H9 (cell line): ENCODE measurements at regions not wholly inside any gene's neighbourhood (a gene's known extent, or its start where the extent isn't known, plus 50 kb on each side); places are given as distances from the start of the nearest gene placed in this dataset.

Experiments
- DNase-seq: peaks from one replicate; pipeline ENCODE4 v3.0.0-alpha.2; 2017
- H2AFZ ChIP-seq: one replicate; pipeline ENCODE4 v1.6.1; 2013; ENCODE audit warnings: mild to moderate bottlenecking, low read length, control low read depth, moderate library complexity
- H2AK5ac ChIP-seq: 2 replicates; pipeline ENCODE4 v1.6.1; 2013; ENCODE audit warnings: low read length, control low read depth, mixed read lengths; ENCODE audit not compliant: insufficient read length
- H2BK120ac ChIP-seq: one replicate; pipeline ENCODE4 v1.6.1; 2013; ENCODE audit warnings: low read depth, mild to moderate bottlenecking, low read length, control low read depth, inconsistent platforms; ENCODE audit not compliant: poor library complexity, severe bottlenecking
- H2BK12ac ChIP-seq: 2 replicates; pipeline ENCODE4 v1.6.1; 2013; ENCODE audit warnings: low read length, control low read depth, mixed read lengths, low read depth; ENCODE audit not compliant: insufficient read length
- H2BK15ac ChIP-seq: 2 replicates; pipeline ENCODE4 v1.6.1; 2013; ENCODE audit warnings: low read depth, low read length, control low read depth
- H2BK20ac ChIP-seq: one replicate; pipeline ENCODE4 v1.6.1; 2013; ENCODE audit warnings: low read depth, mild to moderate bottlenecking, low read length, control low read depth, inconsistent platforms; ENCODE audit not compliant: poor library complexity, severe bottlenecking
- H2BK5ac ChIP-seq: 2 replicates; pipeline ENCODE4 v1.6.1; 2013; ENCODE audit warnings: low read length, control low read depth, mixed read lengths; ENCODE audit not compliant: insufficient read length
- H3K14ac ChIP-seq: 2 replicates; pipeline ENCODE4 v1.6.1; 2013; ENCODE audit warnings: low read length, control low read depth; ENCODE audit not compliant: insufficient read depth
- H3K18ac ChIP-seq: 2 replicates; pipeline ENCODE4 v1.6.1; 2013; ENCODE audit warnings: low read depth, mild to moderate bottlenecking, mixed read lengths, low read length, control low read depth; ENCODE audit not compliant: insufficient read length
- H3K23ac ChIP-seq: 2 replicates; pipeline ENCODE4 v1.6.1; 2013; ENCODE audit warnings: low read length, control low read depth, mixed read lengths, low read depth; ENCODE audit not compliant: insufficient read length
- H3K23me2 ChIP-seq: 2 replicates; pipeline ENCODE4 v1.6.1; 2013; ENCODE audit warnings: low read depth, mild to moderate bottlenecking, mixed read lengths, low read length, control low read depth; ENCODE audit not compliant: insufficient read length, poor library complexity, severe bottlenecking
- H3K27ac ChIP-seq: 2 replicates; pipeline ENCODE4 v1.5.1; 2013; ENCODE audit warnings: low read length, control low read depth, mixed read lengths, low read depth; ENCODE audit not compliant: insufficient read length
- H3K27me3 ChIP-seq: 2 replicates; pipeline ENCODE4 v1.6.1; 2013; ENCODE audit warnings: low read length, control low read depth, inconsistent platforms; ENCODE audit not compliant: insufficient read depth
- H3K4ac ChIP-seq: 2 replicates; pipeline ENCODE4 v1.6.1; 2013; ENCODE audit warnings: low read depth, mild to moderate bottlenecking, control low read depth, inconsistent platforms, low read length, moderate library complexity
- H3K4me1 ChIP-seq: 2 replicates; pipeline ENCODE4 v1.6.1; 2013; ENCODE audit warnings: low read length, control low read depth, inconsistent platforms; ENCODE audit not compliant: insufficient read depth
- H3K4me2 ChIP-seq: 2 replicates; pipeline ENCODE4 v1.6.1; 2013; ENCODE audit warnings: low read length, control low read depth, mixed read lengths; ENCODE audit not compliant: insufficient read length, insufficient read depth
- H3K56ac ChIP-seq: 2 replicates; pipeline ENCODE4 v1.6.1; 2013; ENCODE audit warnings: low read depth, mild to moderate bottlenecking, mixed read lengths, low read length, control low read depth; ENCODE audit not compliant: insufficient read length
- H3K79me1 ChIP-seq: 2 replicates; pipeline ENCODE4 v1.6.1; 2013; ENCODE audit warnings: low read depth, mild to moderate bottlenecking, moderate library complexity, low read length, control low read depth, inconsistent platforms; ENCODE audit not compliant: insufficient read depth, poor library complexity, severe bottlenecking
- H3K79me2 ChIP-seq: 2 replicates; pipeline ENCODE4 v1.6.1; 2013; ENCODE audit warnings: low read length, control low read depth, inconsistent platforms; ENCODE audit not compliant: insufficient read depth
- H3K9ac ChIP-seq: 2 replicates; pipeline ENCODE4 v1.6.1; 2013; ENCODE audit warnings: low read length, control low read depth, mixed read lengths; ENCODE audit not compliant: insufficient read length; ENCODE audit errors: extremely low read depth
- H3K9me3 ChIP-seq: one replicate; pipeline ENCODE4 v1.6.1; 2013; ENCODE audit warnings: low read depth, low read length, inconsistent platforms; ENCODE audit not compliant: control insufficient read depth
- H3T11ph ChIP-seq: one replicate; pipeline ENCODE4 v1.6.1; 2013; ENCODE audit warnings: mild to moderate bottlenecking, low read length, control low read depth, inconsistent platforms
- H4K20me1 ChIP-seq: one replicate; pipeline ENCODE4 v1.6.1; 2013; ENCODE audit not compliant: control insufficient read depth, insufficient read length, insufficient read depth
- H4K5ac ChIP-seq: 2 replicates; pipeline ENCODE4 v1.6.1; 2013; ENCODE audit warnings: low read depth, mild to moderate bottlenecking, mixed read lengths, low read length, control low read depth; ENCODE audit not compliant: insufficient read length
- H4K8ac ChIP-seq: replicated peaks from 2 replicates; pipeline ENCODE4 v1.6.1; 2013; ENCODE audit warnings: low read length, control low read depth, mixed read lengths, low read depth; ENCODE audit not compliant: insufficient read length
- H4K91ac ChIP-seq: 2 replicates; pipeline ENCODE4 v1.6.1; 2013; ENCODE audit warnings: low read depth, mild to moderate bottlenecking, moderate library complexity, mixed read lengths, low read length, control low read depth; ENCODE audit not compliant: insufficient read length
- H3K27ac Mint-ChIP-seq, 3 experiments: 2 replicates in 2 of 3; 3 replicates in 1 of 3; pipeline ENCODE4 v1.8.0; 2020 to 2021; ENCODE audit warnings: mixed read lengths in 3 of 3, mild to moderate bottlenecking in 1 of 3, moderate library complexity in 1 of 3
- H3K27me3 Mint-ChIP-seq: 2 replicates; pipeline ENCODE4 v1.8.0; 2021; ENCODE audit warnings: low read depth, mild to moderate bottlenecking, moderate library complexity, mixed read lengths
- H3K36me3 Mint-ChIP-seq, 3 experiments: 2 replicates in 2 of 3; 3 replicates in 1 of 3; pipeline ENCODE4 v1.8.0; 2020 to 2021; ENCODE audit warnings: low read depth in 3 of 3, mixed read lengths in 3 of 3; ENCODE audit not compliant: insufficient read depth in 1 of 3
- H3K4me1 Mint-ChIP-seq, 2 experiments: 2 replicates each; pipeline ENCODE4 v1.8.0; 2020; ENCODE audit warnings: mixed read lengths in 2 of 2
- H3K4me3 Mint-ChIP-seq, 2 experiments: 2 replicates in 1 of 2; 3 replicates in 1 of 2; pipeline ENCODE4 v1.8.0; 2020 to 2021; ENCODE audit warnings: mild to moderate bottlenecking in 2 of 2, mixed read lengths in 2 of 2, moderate library complexity in 1 of 2
- H3K9me3 Mint-ChIP-seq, 2 experiments: 2 replicates in 1 of 2; 3 replicates in 1 of 2; pipeline ENCODE4 v1.8.0; 2020; ENCODE audit warnings: mild to moderate bottlenecking in 2 of 2, mixed read lengths in 2 of 2, moderate library complexity in 1 of 2
- CTCF ChIP-seq: fragments of 200-600 bp; sonication (generic); conservative IDR thresholded peaks from 3 replicates; pipeline ENCODE4 v1.8.0; 2021; ENCODE audit warnings: antibody characterized with exemption, mild to moderate bottlenecking

GRCh38 chr2:67752969-67753368 is 309.8 kb downstream of the C1D start:
- Histone ChIP-seq H2BK12ac (no peak overlapping the region), H3K4me1 (no peaks in the 10 kb centered on the region), H3K56ac (no peak overlapping the region), H4K91ac (no peak overlapping the region), H3K27ac (no peak overlapping the region), H2BK5ac (no peak overlapping the region), H2BK15ac (no peak overlapping the region), H3K9ac (no peak overlapping the region), H4K20me1 (no peaks in the 10 kb centered on the region), H3K27me3 (no peaks in the 10 kb centered on the region), H3K4ac (no peak overlapping the region), H3K14ac (no peak overlapping the region), H2BK20ac (no peak overlapping the region), H2AK5ac (no peak overlapping the region), H3K9me3 (no peaks in the 10 kb centered on the region), H3K79me2 (no peaks in the 10 kb centered on the region), H3K18ac (no peak overlapping the region), H4K8ac (no peak overlapping the region), H3K4me2 (no peak overlapping the region), H4K5ac (no peak overlapping the region), H2BK120ac (no peak overlapping the region), H3K23ac (no peak overlapping the region), H2AFZ (no peak overlapping the region), H3K79me1 (no peaks in the 10 kb centered on the region), H3T11ph (no peak overlapping the region), H3K23me2 (no peaks in the 10 kb centered on the region)
- H3K36me3 Mint-ChIP-seq = no peaks in the 10 kb centered on the region
- H3K27me3 Mint-ChIP-seq = no peaks in the 10 kb centered on the region
- H3K4me3 Mint-ChIP-seq = no peak overlapping the region
- no peak for TF ChIP-seq CTCF
- H3K9me3 Mint-ChIP-seq = no peaks in the 10 kb centered on the region
- no peak for DNase-seq
- H3K4me1 Mint-ChIP-seq = peaks cover 6% of the 10 kb centered on the region in 2 experiments
- H3K27ac Mint-ChIP-seq = no peak overlapping the region
